Stimulated activated CD4-positive, alpha-beta T cell treated with anti-CD3 and anti-CD28 coated beads, Interleukin-2, amount 100 ng/mL, for 24 hours (primary cell): ENCODE measurements at regions not wholly inside any gene's neighbourhood (a gene's known extent, or its start where the extent isn't known, plus 50 kb on each side); places are given as distances from the start of the nearest gene placed in this dataset.

Experiments
- DNase-seq, 2 donors: peaks; one replicate each; pipeline ENCODE4 v3.0.0-alpha.2; 2020

- DNase-seq, result no peak
Measured at GRCh38 chr4:104969394-104970082, 177.1 kb upstream of the TET2 start.

- no peak for DNase-seq
Measured at GRCh38 chr4:104971462-104971861, 175.2 kb upstream of the TET2 start.

- no peak for DNase-seq
Measured at GRCh38 chr4:104973708-104974107, 173.0 kb upstream of the TET2 start.

- DNase-seq, result no peak
Measured at GRCh38 chr4:104975617-104976016, 171.1 kb upstream of the TET2 start.

- no peak for DNase-seq
Measured at GRCh38 chr4:104976262-104976661, 170.4 kb upstream of the TET2 start.

GRCh38 chr4:104979083-104979760, 167.5 kb upstream of the TET2 start:
- no peak for DNase-seq

- DNase-seq, result no peak
Measured at GRCh38 chr4:104983615-104984179, 163.0 kb upstream of the TET2 start.

GRCh38 chr4:104986306-104986705, 160.4 kb upstream of the TET2 start:
- DNase-seq, result no peak

GRCh38 chr4:104989371-104989770, 157.3 kb upstream of the TET2 start:
- no peak for DNase-seq

- DNase-seq, result no peak
Measured at GRCh38 chr4:105002278-105002677, 144.4 kb upstream of the TET2 start.

GRCh38 chr4:105014234-105014633, 132.4 kb upstream of the TET2 start:
- no peak for DNase-seq

GRCh38 chr4:105014635-105015034, 132.0 kb upstream of the TET2 start:
- DNase-seq, result no peak

- DNase-seq, result no peak
Measured at GRCh38 chr4:105015750-105016149, 130.9 kb upstream of the TET2 start.

- no peak for DNase-seq
Measured at GRCh38 chr4:105022811-105023667, 123.6 kb upstream of the TET2 start.

- DNase-seq, result no peak
Measured at GRCh38 chr4:105023668-105024055, 123.0 kb upstream of the TET2 start.

- no peak for DNase-seq
Measured at GRCh38 chr4:105025263-105026017, 121.2 kb upstream of the TET2 start.

- no peak for DNase-seq
Measured at GRCh38 chr4:105036991-105037390, 109.7 kb upstream of the TET2 start.

- no peak for DNase-seq
Measured at GRCh38 chr4:105042451-105042850, 104.2 kb upstream of the TET2 start.

- DNase-seq, result no peak
Measured at GRCh38 chr4:105050896-105051295, 95.8 kb upstream of the TET2 start.

GRCh38 chr4:105057370-105058105, 89.1 kb upstream of the TET2 start:
- DNase-seq, result no peak

- no peak for DNase-seq
Measured at GRCh38 chr4:105058177-105058812, 88.4 kb upstream of the TET2 start.
